GM23338 (cell line): ENCODE measurements at regions not wholly inside any gene's neighbourhood (a gene's known extent, or its start where the extent isn't known, plus 50 kb on each side); places are given as distances from the start of the nearest gene placed in this dataset.

ENCODE experiments used
- ATAC-seq: fragments of 200-7000 bp; cut with Tn5 transposase; 3 replicates; pipeline ENCODE4 v1.9.1; 2020
- DNase-seq: peaks from one replicate; pipeline ENCODE4 v3.0.0-alpha.2; 2015; ENCODE audit warnings: low spot score
- H2AFZ ChIP-seq: fragments of 200-600 bp; sonication (generic); 2 replicates; pipeline ENCODE4 v1.8.0; 2016; ENCODE audit warnings: antibody characterized with exemption, mild to moderate bottlenecking, moderate library complexity
- H3F3A ChIP-seq: fragments of 200-600 bp; sonication (generic); replicated peaks from 2 replicates; pipeline ENCODE4 v1.8.0; 2017; ENCODE audit warnings: antibody characterized with exemption, mixed run types, low read depth
- H3K27ac ChIP-seq: fragments of 200-600 bp; sonication (generic); 2 replicates; pipeline ENCODE4 v1.6.1; 2016; ENCODE audit warnings: low read depth
- H3K27me3 ChIP-seq: fragments of 200-600 bp; sonication (generic); 2 replicates; pipeline ENCODE4 v1.8.0; 2016; ENCODE audit warnings: mild to moderate bottlenecking, mixed run types, moderate library complexity; ENCODE audit not compliant: insufficient read depth
- H3K36me3 ChIP-seq: fragments of 200-600 bp; sonication (generic); 2 replicates; pipeline ENCODE4 v1.8.0; 2016; ENCODE audit warnings: mild to moderate bottlenecking; ENCODE audit not compliant: insufficient read depth
- H3K4me1 ChIP-seq: fragments of 200-600 bp; sonication (generic); 2 replicates; pipeline ENCODE4 v1.8.0; 2016; ENCODE audit warnings: mild to moderate bottlenecking, moderate library complexity; ENCODE audit not compliant: insufficient read depth
- H3K4me2 ChIP-seq: fragments of 200-600 bp; sonication (generic); 2 replicates; pipeline ENCODE4 v1.7.1; 2017; ENCODE audit warnings: mixed run types
- H3K4me3 ChIP-seq: fragments of 200-600 bp; sonication (generic); 2 replicates; pipeline ENCODE4 v1.6.1; 2016; ENCODE audit warnings: mixed run types
- H3K79me2 ChIP-seq: fragments of 200-600 bp; sonication (generic); replicated peaks from 2 replicates; pipeline ENCODE4 v1.8.0; 2017; ENCODE audit warnings: mild to moderate bottlenecking; ENCODE audit not compliant: insufficient read depth
- H3K9me2 ChIP-seq: fragments of 200-600 bp; sonication (generic); 2 replicates; pipeline ENCODE4 v1.8.0; 2017; ENCODE audit not compliant: insufficient read depth
- H4K20me1 ChIP-seq: fragments of 200-600 bp; sonication (generic); replicated peaks from 2 replicates; pipeline ENCODE4 v1.8.0; 2017; ENCODE audit warnings: mild to moderate bottlenecking; ENCODE audit not compliant: insufficient read depth
- H3K27ac Mint-ChIP-seq: 2 replicates; pipeline ENCODE4 v1.8.0; 2020; ENCODE audit warnings: inconsistent platforms, mild to moderate bottlenecking, moderate library complexity, mixed read lengths
- H3K27me3 Mint-ChIP-seq: 3 replicates; pipeline ENCODE4 v1.8.0; 2022; ENCODE audit warnings: low read depth, mild to moderate bottlenecking, moderate library complexity, mixed read lengths, inconsistent platforms; ENCODE audit not compliant: insufficient read depth, poor library complexity
- H3K36me3 Mint-ChIP-seq: 3 replicates; pipeline ENCODE4 v1.8.0; 2021; ENCODE audit warnings: low read depth, mild to moderate bottlenecking, inconsistent platforms, moderate library complexity, mixed read lengths
- H3K4me1 Mint-ChIP-seq: 3 replicates; pipeline ENCODE4 v1.8.0; 2020; ENCODE audit warnings: mild to moderate bottlenecking, inconsistent platforms, mixed read lengths
- H3K4me3 Mint-ChIP-seq: 3 replicates; pipeline ENCODE4 v1.8.0; 2021; ENCODE audit warnings: moderate library complexity, mild to moderate bottlenecking, inconsistent platforms, mixed read lengths
- H3K9me3 Mint-ChIP-seq: 3 replicates; pipeline ENCODE4 v1.8.0; 2020; ENCODE audit warnings: moderate library complexity, mild to moderate bottlenecking, inconsistent platforms, mixed read lengths
- CREB1 ChIP-seq: fragments of 250-450 bp; sonication (Bioruptor Pico); IDR thresholded peaks from 2 replicates; pipeline ENCODE4 v1.5.0; 2020; ENCODE audit warnings: low read depth, mild to moderate bottlenecking, moderate library complexity
- CTCF ChIP-seq, 2 experiments: fragments of 200-600 bp in 1 of 2; sonication (generic) in 1 of 2; conservative IDR thresholded peaks; 2 replicates each; pipeline versions ENCODE4 v1.5.1 to v1.6.1; 2016 to 2017; ENCODE audit warnings: antibody characterized with exemption in 2 of 2, low read depth in 2 of 2, mild to moderate bottlenecking in 2 of 2, moderate library complexity in 1 of 2
- ETS1 ChIP-seq: IDR thresholded peaks from 2 replicates; pipeline ENCODE4 v1.6.1; 2016; ENCODE audit warnings: antibody characterized with exemption
- EZH2 ChIP-seq: fragments of 200-600 bp; sonication (generic); IDR thresholded peaks from one replicate; pipeline ENCODE4 v1.8.0; 2017; ENCODE audit warnings: antibody characterized with exemption, mild to moderate bottlenecking, low read depth; ENCODE audit not compliant: unreplicated experiment
- JUNB ChIP-seq: IDR thresholded peaks from one replicate; pipeline ENCODE4 v1.6.1; 2016; ENCODE audit warnings: antibody characterized with exemption; ENCODE audit not compliant: unreplicated experiment
- POLR2AphosphoS5 ChIP-seq: IDR thresholded peaks from 2 replicates; pipeline ENCODE4 v1.6.1; 2016; ENCODE audit warnings: antibody characterized with exemption, low read depth
- REST ChIP-seq: IDR thresholded peaks from one replicate; pipeline ENCODE4 v1.6.1; 2018; ENCODE audit warnings: antibody characterized with exemption; ENCODE audit not compliant: unreplicated experiment
- STAT1 ChIP-seq: IDR thresholded peaks from one replicate; pipeline ENCODE4 v1.6.1; 2016; ENCODE audit warnings: antibody characterized with exemption; ENCODE audit not compliant: unreplicated experiment
- ZNF114 ChIP-seq: fragments of 250-450 bp; sonication (Bioruptor Pico); IDR thresholded peaks from 2 replicates; pipeline ENCODE4 v1.5.0; 2020; ENCODE audit warnings: mild to moderate bottlenecking, moderate library complexity

DNA sequence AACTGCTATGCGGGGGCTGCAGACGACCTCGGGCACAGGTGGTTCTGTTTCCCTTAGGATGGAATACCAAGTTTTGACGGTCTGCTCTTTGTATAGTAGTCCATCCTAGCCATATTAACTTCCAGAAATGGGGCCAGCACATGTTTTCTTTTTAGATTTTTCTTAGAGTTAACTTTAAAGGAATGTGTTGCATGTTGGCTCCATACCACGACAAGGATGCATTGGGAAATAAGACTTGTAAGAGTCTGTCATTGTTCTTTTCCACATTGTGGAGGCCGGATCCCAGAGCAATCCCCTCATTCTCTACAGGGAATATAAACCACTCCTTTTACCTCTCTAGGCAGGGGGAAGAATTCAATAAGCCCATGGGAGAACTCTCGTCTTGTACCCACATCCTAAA lies 87.1 kb upstream of the PLSCR4 start:
- H3K27me3 ChIP-seq = no peaks in the 10 kb centered on the region
- Mint-ChIP-seq H3K9me3 (peaks cover 10% of the 10 kb centered on the region), H3K4me3 (no peak overlapping the region), H3K27ac (no peak overlapping the region), H3K27me3 (peaks cover 3% of the 10 kb centered on the region), H3K4me1 (no peaks in the 10 kb centered on the region), H3K36me3 (peaks cover 17% of the 10 kb centered on the region; the same call in 2 of the 3 replicates)
- H3K4me3 ChIP-seq = no peak overlapping the region
- no peak overlapping the region for H3K4me2 ChIP-seq
- ATAC-seq = no peak
- DNase-seq = no peak
- no peaks in the 10 kb centered on the region for H3K79me2 ChIP-seq
- no peaks in the 10 kb centered on the region for H3K36me3 ChIP-seq
- no peak for TF ChIP-seq STAT1
- no peak for TF ChIP-seq CREB1
- TF ChIP-seq EZH2 = no peak
- TF ChIP-seq ETS1 = no peak
- no peak for TF ChIP-seq REST
- TF ChIP-seq JUNB = no peak
- no peak overlapping the region for H3K27ac ChIP-seq
- peaks cover 6% of the 10 kb centered on the region; the same call in 1 of the 2 replicates for H3K9me2 ChIP-seq
- no peak overlapping the region for H2AFZ ChIP-seq
- no peaks in the 10 kb centered on the region for H4K20me1 ChIP-seq
- H3F3A ChIP-seq = no peaks in the 10 kb centered on the region
- H3K4me1 ChIP-seq = no peaks in the 10 kb centered on the region

GRCh38 chr3:146335386-146335785 lies 84.5 kb upstream of the PLSCR4 start:
- DNase-seq (no peak), ATAC-seq (no peak)
- H3K79me2 ChIP-seq = no peaks in the 10 kb centered on the region
- H3K36me3 Mint-ChIP-seq = peaks cover 17% of the 10 kb centered on the region; the same call in 2 of the 3 replicates
- no peak overlapping the region for H3K27ac ChIP-seq
- no peaks in the 10 kb centered on the region for H4K20me1 ChIP-seq
- H2AFZ ChIP-seq = no peak overlapping the region
- H3K9me3 Mint-ChIP-seq = peaks cover 11% of the 10 kb centered on the region
- H3K27me3 ChIP-seq = no peaks in the 10 kb centered on the region
- no peaks in the 10 kb centered on the region for H3K4me1 Mint-ChIP-seq
- peaks cover 3% of the 10 kb centered on the region for H3K27me3 Mint-ChIP-seq
- no peaks in the 10 kb centered on the region for H3K36me3 ChIP-seq
- H3K9me2 ChIP-seq = peaks cover 6% of the 10 kb centered on the region; the same call in 1 of the 2 replicates
- H3F3A ChIP-seq = no peaks in the 10 kb centered on the region
- no peak overlapping the region for H3K4me2 ChIP-seq
- H3K4me3 Mint-ChIP-seq = no peak overlapping the region
- no peaks in the 10 kb centered on the region for H3K4me1 ChIP-seq
- no peak overlapping the region for H3K4me3 ChIP-seq
- H3K27ac Mint-ChIP-seq = no peak overlapping the region
- no peak for TF ChIP-seq CTCF (conservative IDR thresholded peaks at IDR 0.05; ENCODE audit: low read depth in 2 of 2)
- no peak for TF ChIP-seq REST
- TF ChIP-seq ETS1 = no peak
- TF ChIP-seq STAT1 = no peak
- TF ChIP-seq POLR2AphosphoS5 = no peak
- TF ChIP-seq EZH2 = no peak
- no peak for TF ChIP-seq ZNF114 (CRISPR knock-in tag)
